ENCODE measurements at regions not wholly inside any gene's neighbourhood (a gene's known extent, or its start where the extent isn't known, plus 50 kb on each side); places are given as distances from the start of the nearest gene placed in this dataset.

- TF ChIP-seq SIN3A (IDR thresholded peaks at IDR 0.05; ENCODE audit: borderline replicate concordance, insufficient read depth, low read length): no peak
- TF ChIP-seq REST (IDR thresholded peaks at IDR 0.05; ENCODE audit: insufficient read depth in 1 of 2, low read depth in 2 of 2, low read length in 2 of 2): no peak
- TF ChIP-seq POLR2AphosphoS5 (IDR thresholded peaks at IDR 0.05; ENCODE audit: low read depth, low read length): no peak
Measured at GRCh38 chrX:74246524-74246923, 57.5 kb upstream of the ZCCHC13 start.
